Sigmoid colon (tissue), 4 donors: ENCODE measurements at regions not wholly inside any gene's neighbourhood (a gene's known extent, or its start where the extent isn't known, plus 50 kb on each side); places are given as distances from the start of the nearest gene placed in this dataset.

ENCODE experiments used
- EP300 ChIP-seq, 4 donors: sonication (generic); formaldehyde crosslinking; IDR thresholded peaks; one replicate each; pipeline ENCODE4 v1.6.1; 2017; ENCODE audit warnings: antibody characterized with exemption in 4 of 4
- TF ChIP-seq, protein P1 (sequence below), 4 experiments: fragments of 450-650 bp in 3 of 4; fragments of 200-600 bp in 1 of 4; IDR thresholded peaks; one replicate each; pipeline ENCODE4 v1.5.1; 2016 to 2019; ENCODE audit warnings: antibody characterized with exemption in 4 of 4, mild to moderate bottlenecking in 3 of 4, moderate library complexity in 2 of 4

DNA sequence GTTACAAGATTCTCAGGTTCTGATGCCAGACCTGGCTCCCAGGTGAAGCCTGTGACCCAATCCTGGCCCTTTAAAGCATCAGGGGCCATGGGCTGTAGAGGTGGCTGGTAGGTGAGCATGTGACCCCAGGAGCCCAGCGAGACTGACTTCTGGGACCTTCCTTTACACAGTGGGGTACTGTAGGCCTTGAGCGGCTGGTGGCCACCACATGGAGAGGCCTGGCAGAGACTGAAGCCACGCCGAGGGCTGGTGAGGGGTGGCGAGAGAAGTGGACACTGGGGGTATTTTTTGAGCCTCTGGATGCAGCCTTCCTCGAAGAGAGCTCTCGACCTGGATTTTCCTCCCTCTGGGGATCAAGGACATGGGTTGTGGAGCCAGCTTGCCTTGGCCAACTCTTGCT is 71.2 kb upstream of the ITGA11 start:
- TF ChIP-seq EP300 (IDR thresholded peaks at IDR 0.05), result no peak
- TF ChIP-seq, protein P1, sequence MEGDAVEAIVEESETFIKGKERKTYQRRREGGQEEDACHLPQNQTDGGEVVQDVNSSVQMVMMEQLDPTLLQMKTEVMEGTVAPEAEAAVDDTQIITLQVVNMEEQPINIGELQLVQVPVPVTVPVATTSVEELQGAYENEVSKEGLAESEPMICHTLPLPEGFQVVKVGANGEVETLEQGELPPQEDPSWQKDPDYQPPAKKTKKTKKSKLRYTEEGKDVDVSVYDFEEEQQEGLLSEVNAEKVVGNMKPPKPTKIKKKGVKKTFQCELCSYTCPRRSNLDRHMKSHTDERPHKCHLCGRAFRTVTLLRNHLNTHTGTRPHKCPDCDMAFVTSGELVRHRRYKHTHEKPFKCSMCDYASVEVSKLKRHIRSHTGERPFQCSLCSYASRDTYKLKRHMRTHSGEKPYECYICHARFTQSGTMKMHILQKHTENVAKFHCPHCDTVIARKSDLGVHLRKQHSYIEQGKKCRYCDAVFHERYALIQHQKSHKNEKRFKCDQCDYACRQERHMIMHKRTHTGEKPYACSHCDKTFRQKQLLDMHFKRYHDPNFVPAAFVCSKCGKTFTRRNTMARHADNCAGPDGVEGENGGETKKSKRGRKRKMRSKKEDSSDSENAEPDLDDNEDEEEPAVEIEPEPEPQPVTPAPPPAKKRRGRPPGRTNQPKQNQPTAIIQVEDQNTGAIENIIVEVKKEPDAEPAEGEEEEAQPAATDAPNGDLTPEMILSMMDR (IDR thresholded peaks at IDR 0.05), result no peak
